SU-DHL-6 (cell line): ENCODE measurements at regions not wholly inside any gene's neighbourhood (a gene's known extent, or its start where the extent isn't known, plus 50 kb on each side); places are given as distances from the start of the nearest gene placed in this dataset.

Experiments used
- H2AFZ ChIP-seq: fragments of 200-600 bp; sonication (generic); 2 replicates; pipeline ENCODE4 v1.6.1; 2014; ENCODE audit warnings: low read depth, mild to moderate bottlenecking, moderate library complexity, mixed read lengths, antibody characterized with exemption, low read length; ENCODE audit not compliant: severe bottlenecking
- H3F3A ChIP-seq: fragments of 200-600 bp; shearing (Covaris generic); 2 replicates; pipeline ENCODE4 v1.6.0; 2016; ENCODE audit warnings: antibody characterized with exemption, mild to moderate bottlenecking; ENCODE audit not compliant: insufficient read depth
- H3K27ac ChIP-seq: fragments of 200-600 bp; sonication (generic); 2 replicates; pipeline ENCODE4 v1.5.1; 2016; ENCODE audit warnings: low read depth, mild to moderate bottlenecking, low read length, moderate library complexity, mixed read lengths
- H3K27me3 ChIP-seq: fragments of 200-600 bp; sonication (generic), shearing (Covaris generic); 2 replicates; pipeline ENCODE4 v1.6.0; 2014; ENCODE audit warnings: mild to moderate bottlenecking, low read length
- H3K36me3 ChIP-seq: fragments of 200-600 bp; sonication (generic); 2 replicates; pipeline ENCODE4 v1.6.1; 2014; ENCODE audit warnings: mild to moderate bottlenecking, low read length, mixed read lengths
- H3K4me2 ChIP-seq: fragments of 300-600, 200-600 bp; shearing (Covaris generic), sonication (generic); 2 replicates; pipeline ENCODE4 v1.6.0; 2014; ENCODE audit warnings: low read length, low read depth, mild to moderate bottlenecking; ENCODE audit not compliant: poor library complexity, severe bottlenecking
- H3K4me3 ChIP-seq: fragments of 200-600 bp; sonication (generic); 2 replicates; pipeline ENCODE4 v1.5.1; 2014; ENCODE audit warnings: antibody characterized with exemption, low read length, mild to moderate bottlenecking, mixed read lengths; ENCODE audit not compliant: insufficient read depth, poor library complexity, severe bottlenecking
- H3K79me2 ChIP-seq: fragments of 200-600 bp; sonication (generic); 2 replicates; pipeline ENCODE4 v1.6.1; 2014; ENCODE audit warnings: mild to moderate bottlenecking, low read length, moderate library complexity; ENCODE audit not compliant: insufficient read depth
- H3K9ac ChIP-seq: fragments of 200-600 bp; sonication (generic); 2 replicates; pipeline ENCODE4 v1.7.0; 2014; ENCODE audit warnings: mild to moderate bottlenecking, low read length
- H3K9me2 ChIP-seq: fragments of 200-600 bp; sonication (generic); replicated peaks from 2 replicates; pipeline ENCODE4 v1.6.1; 2014; ENCODE audit warnings: low read length; ENCODE audit not compliant: insufficient read depth
- H3K9me3 ChIP-seq: fragments of 200-600 bp; sonication (generic); 2 replicates; pipeline ENCODE4 v1.6.1; 2014; ENCODE audit warnings: low read length, mixed read lengths; ENCODE audit not compliant: insufficient read depth
- H4K20me1 ChIP-seq: fragments of 200-600 bp; sonication (generic); 2 replicates; pipeline ENCODE4 v1.6.1; 2014; ENCODE audit warnings: low read depth, mild to moderate bottlenecking, antibody characterized with exemption, low read length, moderate library complexity, mixed read lengths
- CTCF ChIP-seq: fragments of 200-600 bp; sonication (generic); IDR thresholded peaks from one replicate; pipeline ENCODE4 v1.5.1; 2017; ENCODE audit warnings: antibody characterized with exemption, mild to moderate bottlenecking, low read length, moderate library complexity; ENCODE audit not compliant: insufficient read depth, poor library complexity, severe bottlenecking
- EZH2phosphoT487 ChIP-seq: fragments of 200-600 bp; sonication (generic), shearing (Covaris generic); conservative IDR thresholded peaks from 2 replicates; pipeline ENCODE4 v1.6.1; 2018; ENCODE audit warnings: mild to moderate bottlenecking, antibody characterized with exemption, low read length, moderate library complexity, mixed read lengths

GRCh38 chr1:235009074-235009473, 119.6 kb downstream of the TOMM20 start:
- Histone ChIP-seq H3K4me3 (no peak overlapping the region), H4K20me1 (no peaks in the 10 kb centered on the region), H3K4me2 (no peak overlapping the region), H2AFZ (no peak overlapping the region), H3K79me2 (no peaks in the 10 kb centered on the region), H3K9me3 (no peaks in the 10 kb centered on the region), H3K9me2 (no peaks in the 10 kb centered on the region), H3K9ac (no peak overlapping the region), H3F3A (no peaks in the 10 kb centered on the region), H3K36me3 (no peaks in the 10 kb centered on the region), H3K27me3 (no peaks in the 10 kb centered on the region), H3K27ac (no peak overlapping the region)
- TF ChIP-seq EZH2phosphoT487 (no peak), CTCF (no peak)

- Histone ChIP-seq H3K27me3 (no peaks in the 10 kb centered on the region), H3K79me2 (no peaks in the 10 kb centered on the region), H4K20me1 (no peaks in the 10 kb centered on the region), H3K9ac (no peak overlapping the region), H3K36me3 (no peaks in the 10 kb centered on the region), H2AFZ (no peak overlapping the region), H3F3A (no peaks in the 10 kb centered on the region), H3K9me3 (no peaks in the 10 kb centered on the region), H3K9me2 (no peaks in the 10 kb centered on the region), H3K27ac (no peak overlapping the region), H3K4me2 (no peak overlapping the region), H3K4me3 (no peak overlapping the region)
- TF ChIP-seq EZH2phosphoT487 (no peak), CTCF (no peak)
Measured at GRCh38 chr1:235008239-235008638, 120.4 kb downstream of the TOMM20 start.

- Histone ChIP-seq H4K20me1 (no peaks in the 10 kb centered on the region), H3K36me3 (no peaks in the 10 kb centered on the region), H3F3A (no peaks in the 10 kb centered on the region), H3K27ac (no peak overlapping the region), H3K9me2 (no peaks in the 10 kb centered on the region), H3K4me2 (no peak overlapping the region), H2AFZ (no peak overlapping the region), H3K9ac (no peak overlapping the region), H3K4me3 (no peak overlapping the region), H3K27me3 (no peaks in the 10 kb centered on the region), H3K9me3 (no peaks in the 10 kb centered on the region), H3K79me2 (no peaks in the 10 kb centered on the region)
- no peak for TF ChIP-seq CTCF
- TF ChIP-seq EZH2phosphoT487, result no peak
Measured at GRCh38 chr1:235006816-235007215, 121.8 kb downstream of the TOMM20 start.
